HG03439 (cell line): ENCODE measurements at regions not wholly inside any gene's neighbourhood (a gene's known extent, or its start where the extent isn't known, plus 50 kb on each side); places are given as distances from the start of the nearest gene placed in this dataset.
"Not testable (repeated sequence)": the region's sequence is repeated elsewhere in the genome, so short reads cannot be mapped to it uniquely, and the experiment has no call there.

Source experiments
- ATAC-seq: cut with Tn5 transposase; IDR thresholded peaks from one replicate; pipeline ENCODE4 v1.9.1; 2021; ENCODE audit warnings: mild to moderate bottlenecking, moderate library complexity; ENCODE audit not compliant: unreplicated experiment

DNA sequence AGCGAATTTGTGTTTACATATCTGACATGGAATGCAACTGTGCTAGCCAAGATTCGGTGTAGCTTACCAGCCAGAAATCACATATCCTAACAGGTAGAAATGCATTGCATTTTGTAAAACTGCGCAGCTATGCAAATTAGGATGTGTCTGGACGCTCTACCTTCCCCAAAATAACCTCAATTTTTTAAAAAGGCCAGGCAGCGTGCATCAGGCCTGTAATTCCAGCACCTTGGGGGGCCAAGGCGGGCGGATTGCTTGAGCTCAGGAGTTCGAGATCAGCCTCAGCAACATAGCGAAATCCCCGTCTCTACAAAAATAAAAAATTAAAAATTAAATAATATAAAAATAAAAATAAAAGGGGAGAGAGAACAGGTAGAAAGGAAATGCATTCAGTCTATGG is 305.0 kb downstream of the TYW1 start:
- no peak for ATAC-seq

DNA sequence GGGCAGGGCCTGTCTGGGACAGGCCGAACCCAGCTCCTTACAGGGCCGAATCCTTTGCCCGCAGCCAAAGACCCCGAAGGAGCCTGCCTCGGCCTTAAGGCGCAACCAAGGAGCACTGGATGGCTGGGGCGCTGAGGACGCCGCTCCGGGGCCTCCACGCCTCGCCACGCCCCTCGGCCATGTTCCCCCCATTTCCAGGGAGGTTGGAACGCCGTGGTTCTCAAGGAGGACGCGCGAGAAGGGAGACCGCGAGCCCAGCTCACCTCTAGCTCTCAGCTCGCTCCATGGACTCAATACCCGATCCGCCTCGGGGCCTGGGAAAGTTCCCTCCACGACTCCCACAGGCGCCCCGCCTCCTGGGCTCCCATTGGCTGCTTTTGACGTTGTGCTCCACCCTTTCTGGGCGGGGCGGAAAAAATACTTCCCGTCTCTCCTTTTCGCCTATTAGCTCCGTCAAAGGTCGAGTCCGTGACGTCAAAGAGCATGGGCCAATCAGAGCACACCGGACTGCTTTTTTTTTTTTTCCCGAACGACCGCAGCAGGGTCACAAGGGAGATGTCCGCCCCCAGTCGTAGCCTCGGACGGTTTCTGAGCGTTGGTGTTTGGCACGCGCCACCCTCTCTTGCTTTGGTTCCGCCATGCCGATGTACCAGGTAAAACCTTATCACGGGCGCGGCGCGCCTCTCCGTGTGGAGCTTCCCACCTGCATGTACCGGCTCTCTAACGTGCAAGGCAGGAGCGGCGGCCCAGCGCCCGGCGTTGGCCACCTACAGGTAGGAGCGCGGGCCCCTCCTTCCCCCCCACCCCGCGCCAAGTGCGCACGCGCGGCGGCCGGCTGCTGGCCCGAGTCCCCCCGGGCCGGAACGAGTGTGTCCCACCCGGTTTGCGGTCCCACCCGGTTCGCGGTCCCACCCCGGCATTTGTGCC is 305.7 kb downstream of the TYW1 start:
- ATAC-seq = peak; percentile 89

DNA sequence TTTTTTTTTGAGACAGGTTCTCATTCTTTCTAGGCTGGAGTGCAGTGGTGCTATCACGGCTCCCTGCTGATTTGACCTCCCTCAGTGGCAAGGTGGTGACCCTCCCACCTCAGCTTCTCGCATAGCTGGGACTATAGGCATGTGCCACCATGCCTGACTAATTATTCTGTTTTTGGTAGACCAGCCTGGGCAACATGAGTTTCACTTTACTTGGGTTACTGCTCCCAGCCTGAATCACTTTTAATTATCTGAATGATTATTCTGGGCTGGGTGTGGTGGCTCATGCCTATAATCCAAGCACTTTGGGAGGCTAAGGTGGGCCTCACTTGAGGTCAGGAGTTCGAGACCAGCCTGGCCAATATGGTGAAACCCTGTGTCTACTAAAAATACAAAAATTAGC is 308.2 kb downstream of the TYW1 start:
- not testable (repeated sequence) for ATAC-seq

DNA sequence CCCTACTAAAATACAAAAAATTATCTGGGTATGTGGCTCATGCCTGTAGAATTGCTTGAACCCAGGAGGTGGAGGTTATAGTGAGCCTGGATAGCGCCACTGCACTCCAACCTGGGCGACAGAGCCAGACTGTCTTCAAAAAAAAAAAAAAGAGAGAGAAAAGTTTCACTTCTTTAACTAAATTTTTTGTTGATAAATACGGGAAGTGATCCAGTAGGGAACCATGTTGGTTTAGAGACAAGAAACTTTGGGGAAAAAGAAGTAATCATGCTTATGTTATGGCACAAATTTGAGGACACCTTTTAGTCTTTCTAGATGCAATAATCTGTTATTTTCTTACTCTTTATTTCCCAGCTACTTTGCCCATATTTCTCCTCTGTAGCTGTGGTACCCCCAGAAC is 309.7 kb downstream of the TYW1 start:
- no peak for ATAC-seq

DNA sequence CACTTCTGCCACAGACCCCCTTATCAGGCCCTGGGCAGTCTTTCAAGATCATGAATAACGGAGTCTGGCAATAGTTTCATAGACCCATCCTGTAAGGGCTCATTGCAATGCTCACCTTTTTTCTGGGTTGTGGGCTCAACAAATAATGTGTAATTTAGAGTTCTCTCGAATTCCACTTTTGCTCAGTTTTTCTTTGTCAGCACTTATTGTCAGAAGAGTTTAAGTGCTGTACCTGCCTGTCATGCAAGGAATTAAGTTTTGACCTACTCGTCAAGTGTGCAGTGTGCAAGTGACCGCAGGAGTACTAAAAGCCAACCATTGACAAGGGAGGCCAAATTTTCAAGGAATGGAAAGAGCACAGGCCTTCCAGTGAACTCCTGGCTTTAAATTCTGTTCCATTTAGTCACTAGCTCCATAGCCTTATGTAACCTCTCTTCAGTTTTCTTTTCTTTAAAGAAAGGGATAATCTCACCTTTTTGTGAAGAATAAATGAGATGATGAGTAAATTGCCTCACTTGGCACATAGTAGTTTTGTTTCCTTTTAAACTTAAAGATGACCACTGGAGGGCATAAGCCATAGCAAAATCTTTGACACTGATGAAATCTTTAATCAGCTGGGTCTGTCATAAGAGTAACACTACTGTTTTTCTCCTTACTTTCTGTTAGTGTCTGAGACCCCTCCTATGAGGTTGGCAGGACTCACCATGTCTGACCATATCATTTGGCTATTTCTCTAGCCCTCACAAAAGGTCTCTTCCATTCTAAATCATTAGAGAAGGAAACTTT is 313.3 kb downstream of the TYW1 start:
- no peak for ATAC-seq

DNA sequence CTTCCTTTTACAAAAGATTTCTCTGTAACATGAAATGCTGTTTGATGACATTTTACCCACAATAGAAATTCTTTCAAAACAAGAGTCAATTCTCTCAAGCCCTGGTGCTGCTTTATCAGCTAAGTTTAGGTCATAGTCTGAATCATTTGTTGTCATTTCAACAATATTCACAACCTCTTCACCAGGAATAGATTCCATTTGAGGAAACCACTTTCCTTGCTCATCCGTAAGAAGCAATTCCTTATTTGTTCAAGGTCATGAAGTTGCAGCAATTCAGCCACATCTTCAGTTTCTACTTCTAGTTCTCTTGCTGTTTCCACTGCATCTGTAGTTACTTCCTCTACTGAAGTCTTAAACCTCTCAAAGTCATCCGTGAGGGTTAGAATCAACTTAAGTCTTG is 315.3 kb downstream of the TYW1 start:
- ATAC-seq = no peak

DNA sequence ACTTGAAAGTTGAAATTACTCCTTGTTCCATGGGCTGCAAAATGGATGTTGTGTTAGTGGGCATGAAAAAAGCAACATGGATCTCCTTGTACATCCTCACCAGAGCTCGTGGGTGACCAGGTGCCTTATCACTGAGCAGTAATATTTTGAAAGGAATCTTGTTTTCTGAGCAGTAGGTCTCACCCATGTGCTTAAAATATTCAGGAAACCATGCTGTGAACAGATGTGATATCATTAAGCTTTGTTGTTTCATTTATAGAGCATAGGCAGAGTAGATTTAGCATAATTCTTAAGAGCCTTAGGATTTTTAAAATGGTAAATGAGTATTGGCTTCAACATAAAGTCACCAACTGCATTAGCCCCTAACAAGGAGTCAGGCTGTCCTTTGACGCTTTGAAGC is 316.6 kb downstream of the TYW1 start:
- ATAC-seq = no peak

DNA sequence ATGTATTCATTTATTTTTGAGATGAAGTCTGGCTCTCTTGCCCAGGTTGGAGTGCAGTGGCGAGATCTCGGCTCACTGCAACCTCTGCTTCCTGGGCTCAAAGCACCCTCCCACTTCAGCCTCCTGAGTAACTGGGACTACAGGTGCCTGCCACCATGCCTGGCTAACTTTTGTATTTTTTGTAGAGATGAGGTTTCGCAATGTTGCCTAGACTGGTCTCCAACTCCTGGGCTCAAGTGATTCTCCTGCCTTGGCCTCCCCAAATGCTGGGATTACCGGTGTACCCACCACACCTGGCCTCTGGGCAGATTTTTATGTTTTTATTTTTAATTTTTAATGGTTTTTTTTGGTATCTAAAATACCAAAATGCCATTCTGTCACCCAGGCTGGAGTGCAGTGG is 320.3 kb downstream of the TYW1 start:
- not testable (repeated sequence) for ATAC-seq

DNA sequence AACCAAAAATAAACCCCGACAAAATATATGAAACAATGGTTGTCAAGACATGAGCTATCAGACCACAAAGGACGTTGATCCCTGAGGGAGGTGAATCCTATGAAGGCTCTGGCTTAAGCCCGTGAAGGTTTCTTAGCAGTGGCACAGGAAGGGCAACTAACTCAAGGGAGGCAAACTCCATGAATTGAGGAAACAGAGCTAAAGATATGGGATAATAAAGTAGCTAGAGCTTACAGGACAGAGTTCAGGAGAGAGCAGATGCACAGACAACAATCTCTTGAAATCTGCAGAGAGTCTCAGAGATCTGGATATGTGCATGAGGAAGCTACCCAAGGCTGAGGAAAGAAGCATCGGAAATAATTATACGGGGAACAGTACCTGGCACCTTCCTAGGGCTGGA is 331.6 kb downstream of the TYW1 start:
- not testable (repeated sequence) for ATAC-seq

DNA sequence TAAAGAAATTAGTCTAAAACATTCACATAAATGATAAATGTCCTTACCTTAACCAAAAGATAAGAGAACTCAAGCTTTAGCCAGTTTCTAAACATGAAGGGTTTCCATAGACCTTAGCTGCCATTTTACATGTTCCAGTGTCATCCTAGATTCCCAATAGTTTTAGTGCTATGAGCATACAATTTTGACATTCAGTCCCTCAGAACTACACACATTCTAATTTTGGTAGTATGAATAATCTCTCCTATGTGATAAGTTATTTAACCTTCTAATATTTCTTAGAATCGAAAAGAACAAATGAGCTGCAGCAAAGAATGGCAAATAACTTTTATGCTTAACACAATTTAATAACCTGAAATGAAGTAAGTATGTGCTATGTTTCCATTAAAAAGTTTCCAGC is 338.5 kb downstream of the TYW1 start:
- ATAC-seq = not testable (repeated sequence)

DNA sequence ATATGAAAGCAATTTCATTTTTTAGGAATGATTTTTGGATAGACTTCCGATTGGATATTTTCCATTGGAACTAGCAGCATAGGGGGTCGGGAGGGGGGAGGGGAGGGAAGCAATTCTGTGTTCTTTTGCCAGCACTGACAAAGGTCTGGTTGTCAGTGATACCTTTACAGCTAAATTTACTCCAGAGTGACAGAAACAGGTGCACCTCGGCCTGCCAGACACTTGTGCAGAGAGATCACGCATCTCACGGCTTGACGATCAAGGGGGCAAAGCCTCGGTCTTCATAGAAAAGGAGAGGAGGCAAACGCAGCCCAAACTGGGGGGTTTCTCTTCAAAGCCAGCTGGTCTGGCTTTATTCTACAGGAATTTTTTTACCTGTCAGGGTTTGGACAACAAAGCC is 339.0 kb downstream of the TYW1 start:
- not testable (repeated sequence) for ATAC-seq

DNA sequence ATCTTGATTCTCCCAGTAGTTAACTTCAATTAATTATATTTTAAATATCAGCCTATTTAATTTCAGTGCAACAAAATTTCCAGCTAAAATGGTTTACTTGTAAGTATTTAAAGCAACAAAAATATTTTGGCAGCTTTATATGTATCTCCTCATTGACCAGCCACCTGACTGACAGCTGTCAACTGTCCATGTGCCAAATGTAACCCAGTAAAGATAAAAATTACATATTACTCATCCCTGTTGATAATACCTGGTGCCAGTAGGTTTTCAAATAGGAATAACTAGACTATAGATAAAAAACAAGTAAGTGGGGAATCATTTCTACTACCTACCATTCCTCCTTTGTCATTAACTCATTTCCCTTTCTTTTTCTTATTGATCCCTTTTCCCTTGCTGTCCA is 341.9 kb downstream of the TYW1 start:
- ATAC-seq = not testable (repeated sequence)

DNA sequence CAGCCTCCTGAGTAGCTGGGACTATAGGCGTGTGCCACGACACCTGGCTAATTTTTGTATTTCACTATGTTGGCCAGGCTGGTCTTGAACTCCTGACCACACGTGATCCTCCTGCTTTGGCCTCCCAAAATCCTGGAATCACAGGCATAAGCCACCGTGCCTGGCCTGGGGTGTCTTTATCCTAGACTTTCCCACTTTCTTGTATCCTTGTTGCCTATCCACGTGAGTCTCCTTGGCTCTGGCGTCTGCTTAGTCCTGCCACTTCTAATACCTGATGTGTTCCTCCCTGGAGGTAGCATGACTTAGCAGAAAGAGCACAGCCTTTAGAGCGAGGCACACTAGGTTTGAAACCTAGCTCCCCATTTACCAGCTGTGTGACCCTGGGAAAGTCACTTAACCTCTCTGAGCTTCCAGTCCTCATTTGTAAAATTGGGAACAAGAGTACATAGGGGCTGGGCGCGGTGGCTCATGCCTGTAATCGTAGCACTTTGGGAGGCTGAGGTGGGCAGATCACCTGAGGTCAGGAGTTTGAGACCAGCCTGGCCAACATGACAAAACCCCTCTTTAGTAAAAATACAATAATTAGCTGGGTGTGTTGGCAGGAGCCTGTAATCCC is 344.6 kb downstream of the TYW1 start:
- no peak for ATAC-seq

DNA sequence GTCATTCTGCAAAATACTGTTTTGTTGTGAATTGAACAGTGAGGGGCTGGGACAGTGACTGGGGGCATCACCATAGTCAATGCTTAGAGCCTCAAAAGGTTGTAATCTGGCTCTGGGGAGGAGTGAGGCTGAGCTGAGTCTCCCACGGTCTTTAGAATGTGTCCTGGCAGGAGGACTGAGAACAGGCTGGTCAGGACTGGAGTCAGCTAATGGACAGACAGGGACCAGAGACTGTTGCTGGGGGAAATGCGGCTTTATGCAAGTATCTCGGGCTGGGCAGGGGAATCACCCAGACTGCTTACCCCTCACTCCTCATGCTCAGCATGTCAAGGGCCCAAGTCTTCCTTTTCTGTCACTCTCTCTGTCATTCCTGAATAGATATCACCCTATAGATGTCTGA is 346.5 kb downstream of the TYW1 start:
- no peak for ATAC-seq

DNA sequence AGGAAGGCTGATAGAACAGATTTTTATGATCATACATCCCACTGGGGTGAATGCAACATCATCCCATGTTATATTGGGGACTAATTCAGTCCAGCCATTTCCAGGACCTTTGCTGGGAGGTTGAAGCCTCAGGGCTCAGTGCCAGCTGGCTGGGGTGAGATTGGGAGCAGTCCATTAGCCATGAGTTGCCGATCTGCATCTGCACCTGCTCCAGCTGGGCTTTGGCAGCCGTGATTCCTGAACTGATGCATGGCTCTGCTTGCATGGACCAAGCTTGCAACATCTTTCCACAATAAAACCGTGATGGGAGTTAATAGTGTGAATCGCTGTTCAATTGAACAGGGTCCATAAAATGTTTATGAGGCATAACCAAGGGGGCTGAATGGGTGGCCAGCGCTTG is 346.9 kb downstream of the TYW1 start:
- ATAC-seq = no peak

DNA sequence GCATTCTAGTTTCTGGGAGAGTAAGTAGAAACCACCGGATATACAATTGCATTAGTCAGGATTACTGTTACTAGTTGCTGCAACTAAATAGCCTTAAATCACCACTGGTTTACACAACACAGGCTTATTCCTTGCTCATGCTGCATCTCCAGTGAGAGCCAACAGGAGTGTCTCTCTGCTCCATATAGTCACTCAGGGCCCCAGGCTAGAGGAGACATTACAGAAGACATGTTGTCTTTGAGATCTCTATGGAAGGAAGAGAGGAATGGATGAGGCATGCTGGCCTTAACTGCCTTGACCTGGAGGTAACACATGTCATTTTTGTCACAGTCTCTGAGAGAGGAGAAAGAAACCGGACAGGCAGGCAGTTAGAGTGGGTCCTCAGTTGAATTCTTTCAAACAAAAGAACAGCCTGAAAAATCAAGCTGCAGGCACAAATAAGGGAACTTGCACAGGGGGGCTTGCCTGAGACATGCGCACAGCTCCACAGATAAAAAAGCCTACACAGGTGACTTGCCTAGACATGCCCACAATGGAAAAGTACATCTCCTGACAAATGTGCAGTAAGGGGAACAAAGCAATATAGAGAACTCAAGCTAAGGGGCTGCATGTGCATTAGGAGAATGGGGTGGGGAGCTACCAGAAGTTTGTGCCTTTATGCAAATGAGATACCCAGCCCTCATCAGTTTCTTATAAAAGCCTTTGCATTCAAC is 348.0 kb downstream of the TYW1 start:
- no peak for ATAC-seq

DNA sequence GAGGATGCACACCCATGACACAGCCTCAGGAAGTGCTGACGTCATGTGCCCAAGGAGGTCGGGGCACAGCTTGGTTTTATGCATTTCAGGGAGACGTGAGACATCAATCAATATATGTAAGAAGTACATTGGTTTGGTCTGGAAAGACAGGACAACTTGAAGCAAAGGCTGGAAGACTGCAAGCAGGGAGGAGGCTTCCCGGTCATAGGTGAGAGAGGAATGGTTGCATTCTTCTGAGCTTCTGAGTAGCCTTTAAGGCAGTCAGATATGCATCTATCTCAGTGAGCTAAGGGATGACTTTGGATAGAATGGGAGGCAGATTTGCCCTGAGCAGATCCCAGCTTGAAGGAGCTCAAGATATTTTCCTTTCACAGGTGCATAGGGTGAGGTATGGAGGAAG is 349.5 kb downstream of the TYW1 start:
- ATAC-seq = no peak

DNA sequence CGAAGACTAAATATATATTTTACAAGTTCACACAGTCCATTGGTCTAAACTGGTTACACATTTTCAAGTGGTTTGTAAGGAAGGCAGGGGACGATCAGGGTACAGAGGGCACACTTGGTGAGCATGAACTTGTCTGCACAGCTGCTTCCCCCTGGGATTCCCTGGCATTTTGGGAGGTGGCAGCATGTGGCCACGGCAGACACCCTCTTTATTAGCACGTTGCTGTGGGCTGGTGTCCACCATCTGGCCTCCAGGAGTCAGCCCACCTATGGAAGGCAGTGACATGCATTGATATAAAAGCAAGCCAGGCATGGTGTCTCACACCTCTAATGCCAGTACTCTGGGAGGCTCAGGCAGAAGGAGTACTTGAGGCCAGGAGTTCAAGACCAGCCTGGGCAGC is 350.2 kb downstream of the TYW1 start:
- no peak for ATAC-seq

DNA sequence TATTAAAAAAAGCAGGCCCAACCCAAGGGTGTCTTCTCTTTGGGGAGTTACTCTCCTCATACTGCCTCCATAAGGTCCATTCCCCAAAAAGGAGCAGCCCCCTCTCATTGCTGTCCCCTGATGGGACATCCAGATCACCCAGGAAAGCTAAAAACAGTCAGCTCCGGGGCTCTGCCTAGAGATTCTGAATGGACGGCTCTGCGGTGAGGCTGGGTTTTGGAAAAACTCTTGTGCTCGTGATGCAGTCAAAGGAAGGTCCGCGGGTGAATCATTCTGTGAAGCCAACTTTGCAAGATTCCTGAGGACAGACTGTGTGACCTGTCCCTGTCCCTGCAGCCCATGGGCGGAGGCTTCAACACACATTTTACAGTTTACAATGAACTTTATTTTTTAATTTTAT is 351.5 kb downstream of the TYW1 start:
- no peak for ATAC-seq

DNA sequence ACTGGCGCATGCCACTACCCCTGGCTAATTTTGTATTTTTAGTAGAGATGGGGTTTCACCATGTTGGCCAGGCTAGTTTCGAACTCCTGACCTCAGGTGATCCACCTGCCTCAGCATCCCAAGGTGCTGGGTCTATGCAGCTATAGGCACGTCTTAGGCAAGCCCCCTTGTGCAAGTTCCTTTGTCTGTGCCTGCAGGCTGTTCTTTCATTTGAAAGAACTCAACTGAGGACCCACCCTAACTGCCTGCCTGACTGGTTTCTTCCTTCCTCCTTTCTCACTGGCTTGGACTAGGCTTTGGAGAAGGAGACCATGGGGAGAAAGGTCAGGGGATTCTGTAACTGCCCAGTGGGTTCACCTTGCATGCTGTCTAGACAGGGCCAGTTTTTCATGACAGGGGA is 361.0 kb downstream of the TYW1 start:
- not testable (repeated sequence) for ATAC-seq

DNA sequence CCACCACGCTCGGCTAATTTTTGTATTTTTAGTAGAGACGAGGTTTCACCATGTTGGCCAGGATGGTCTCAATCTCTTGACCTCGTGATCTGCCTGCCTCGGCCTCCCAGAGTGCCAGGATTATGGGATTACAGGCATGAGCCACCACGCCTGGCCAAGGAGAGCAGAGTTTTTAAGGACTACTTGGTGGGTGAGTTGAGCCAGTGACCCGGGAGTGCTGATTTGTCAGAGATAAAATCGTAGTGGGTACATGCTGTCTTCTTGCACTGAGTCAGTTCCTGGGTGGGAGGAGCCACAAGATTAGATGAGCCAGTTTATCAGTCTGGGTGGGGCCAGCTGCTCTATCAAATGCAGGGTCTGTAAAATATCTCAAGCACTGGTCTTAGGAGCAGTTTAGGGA is 361.7 kb downstream of the TYW1 start:
- not testable (repeated sequence) for ATAC-seq
